GM12878 (cell line): ENCODE measurements at regions not wholly inside any gene's neighbourhood (a gene's known extent, or its start where the extent isn't known, plus 50 kb on each side); places are given as distances from the start of the nearest gene placed in this dataset.
A peak's percentile ranks its signal among the peaks of the same experiment; 100 is the strongest.

Experiments
- ATAC-seq: fragments of 200-7000 bp; cut with Tn5 transposase; 3 replicates; pipeline ENCODE4 v1.9.1; 2020; ENCODE audit warnings: mild to moderate bottlenecking, moderate library complexity
- BruUV-seq: library from RNA; stranded (reverse); fragments of 400-500 nt; replicated peaks from 2 replicates; lab custom pipeline; 2021; lab: Mats Ljungman, UMichigan
- CTCF ChIA-PET: fragments of 300-600 bp; sonication (Branson Sonifier 250); formaldehyde crosslinking; extraction: SDS; loops from one replicate; lab custom pipeline; 2021; ENCODE audit warnings: inconsistent platforms; lab: Yijun Ruan, JAX
- POLR2A ChIA-PET: fragments of 350-600 bp; formaldehyde crosslinking; extraction: SDS; loops from one replicate; lab custom pipeline; 2021; ENCODE audit warnings: inconsistent platforms; lab: Charles Lee
- RAD21 ChIA-PET: fragments of 300-600 bp; sonication (Branson Sonifier 250); formaldehyde crosslinking; loops from one replicate; lab custom pipeline; 2023; ENCODE audit warnings: antibody characterized with exemption; ENCODE audit not compliant: unreplicated experiment; lab: Charles Lee
- SMC1A ChIA-PET: fragments of 300-600 bp; sonication (Branson Sonifier 250); formaldehyde crosslinking; loops from one replicate; lab custom pipeline; 2023; ENCODE audit not compliant: unreplicated experiment, uncharacterized antibody; lab: Charles Lee
- DNase-seq: peaks from one replicate; pipeline ENCODE4 v3.0.0-alpha.2; 2011; ENCODE audit warnings: low read depth, low spot score
- FAIRE-seq: peaks from 3 replicates; lab custom pipeline; 2011; peaks lifted over from hg19 to GRCh38; lab: Jason Lieb, UNC
- H2AFZ ChIP-seq: 2 replicates; pipeline ENCODE4 v1.6.0; 2011; ENCODE audit warnings: low read depth, low read length, control low read depth; ENCODE audit not compliant: control insufficient read depth
- H3K27ac ChIP-seq: 2 replicates; pipeline ENCODE4 v1.5.1; 2011; ENCODE audit warnings: control low read depth; ENCODE audit not compliant: control insufficient read depth, insufficient read depth
- H3K27me3 ChIP-seq, 2 experiments: replicated peaks in 1 of 2; 2 replicates each; pipeline versions ENCODE4 v1.6.0 to v1.6.1; 2011; ENCODE audit warnings: low read length in 1 of 2; ENCODE audit not compliant: control insufficient read depth in 2 of 2, insufficient read depth in 2 of 2
- H3K36me3 ChIP-seq, 2 experiments: 2 replicates each; pipeline ENCODE4 v1.5.1; 2011; ENCODE audit warnings: low read length in 1 of 2; ENCODE audit not compliant: control insufficient read depth in 2 of 2, insufficient read depth in 2 of 2
- H3K4me1 ChIP-seq: 2 replicates; pipeline ENCODE4 v1.6.1; 2011; ENCODE audit warnings: mild to moderate bottlenecking, low read length, moderate library complexity, mixed read lengths; ENCODE audit not compliant: control insufficient read depth, insufficient read depth
- H3K4me2 ChIP-seq: 2 replicates; pipeline ENCODE4 v1.6.0; 2011; ENCODE audit warnings: control low read depth; ENCODE audit not compliant: control insufficient read depth, insufficient read depth
- H3K4me3 ChIP-seq: fragments of 200-600 bp; sonication (generic); 2 replicates; pipeline ENCODE4 v1.5.1; 2016
- H3K79me2 ChIP-seq: 2 replicates; pipeline ENCODE4 v1.6.0; 2011; ENCODE audit warnings: low read length; ENCODE audit not compliant: control insufficient read depth, insufficient read depth
- H3K9ac ChIP-seq: 2 replicates; pipeline ENCODE4 v1.8.0; 2011; ENCODE audit warnings: low read length, control low read depth, mixed read lengths; ENCODE audit not compliant: control insufficient read depth, insufficient read depth
- H3K9me3 ChIP-seq: replicated peaks from 3 replicates; pipeline ENCODE4 v1.5.1; 2011; ENCODE audit warnings: mild to moderate bottlenecking, low read length; ENCODE audit not compliant: control insufficient read depth, insufficient read depth
- H4K20me1 ChIP-seq: 2 replicates; pipeline ENCODE4 v1.6.0; 2011; ENCODE audit not compliant: control insufficient read depth, insufficient read depth
- ASH2L ChIP-seq: fragments of 300-600, 200-600 bp; sonication (generic); IDR thresholded peaks from 2 replicates; pipeline ENCODE4 v1.6.1; 2017; ENCODE audit warnings: low read depth, mild to moderate bottlenecking, borderline replicate concordance
- BACH1 ChIP-seq: fragments of 450-650 bp; IDR thresholded peaks from 2 replicates; pipeline ENCODE4 v1.6.1; 2017; ENCODE audit warnings: mild to moderate bottlenecking, borderline replicate concordance
- BHLHE40 ChIP-seq, 2 experiments: fragments of 450-650 bp in 1 of 2; IDR thresholded peaks; 2 replicates each; pipeline ENCODE4 v1.6.1; 2011 to 2017; ENCODE audit warnings: low read depth in 2 of 2, borderline replicate concordance in 1 of 2, improper control_type of control experiment in 1 of 2, low read length in 1 of 2, mild to moderate bottlenecking in 1 of 2
- CBFB ChIP-seq: IDR thresholded peaks from 2 replicates; pipeline ENCODE4 v1.6.1; 2016; ENCODE audit warnings: antibody characterized with exemption, low read depth
- ESRRA ChIP-seq: IDR thresholded peaks from 2 replicates; pipeline ENCODE4 v1.6.1; 2012; ENCODE audit warnings: mild to moderate bottlenecking, low read length, improper control_type of control experiment
- GATAD2B ChIP-seq: fragments of 450-650 bp; conservative IDR thresholded peaks from 2 replicates; pipeline ENCODE4 v1.6.1; 2017; ENCODE audit warnings: low read depth, mild to moderate bottlenecking, moderate library complexity
- IKZF2 ChIP-seq, 2 experiments: fragments of 450-650 bp; IDR thresholded peaks; 2 replicates each; pipeline ENCODE4 v1.6.1; 2017; ENCODE audit warnings: mild to moderate bottlenecking in 2 of 2, moderate library complexity in 2 of 2
- IRF4 ChIP-seq: IDR thresholded peaks from 2 replicates; pipeline ENCODE4 v1.6.1; 2011; ENCODE audit warnings: low read depth, low read length
- JUNB ChIP-seq: IDR thresholded peaks from 2 replicates; pipeline ENCODE4 v1.6.1; 2016; ENCODE audit warnings: antibody characterized with exemption, mild to moderate bottlenecking
- MTA2 ChIP-seq: fragments of 450-650 bp; IDR thresholded peaks from 2 replicates; pipeline ENCODE4 v1.6.1; 2016; ENCODE audit warnings: low read depth, mild to moderate bottlenecking, moderate library complexity
- NR2C1 ChIP-seq: fragments of 450-650 bp; IDR thresholded peaks from 2 replicates; pipeline ENCODE4 v1.6.1; 2017; ENCODE audit warnings: antibody characterized with exemption, mild to moderate bottlenecking, moderate library complexity
- NR2F1 ChIP-seq: fragments of 450-650 bp; conservative IDR thresholded peaks from 2 replicates; pipeline ENCODE4 v1.6.1; 2017; ENCODE audit warnings: mild to moderate bottlenecking
- PAX8 ChIP-seq: fragments of 450-650 bp; IDR thresholded peaks from 2 replicates; pipeline ENCODE4 v1.6.1; 2017; ENCODE audit warnings: mild to moderate bottlenecking, moderate library complexity
- RAD51 ChIP-seq: fragments of 450-650 bp; IDR thresholded peaks from 2 replicates; pipeline ENCODE4 v1.6.1; 2016; ENCODE audit warnings: moderate library complexity, mild to moderate bottlenecking, inconsistent platforms
- RBBP5 ChIP-seq: fragments of 200-600 bp; sonication (generic); conservative IDR thresholded peaks from 2 replicates; pipeline ENCODE4 v1.6.1; 2016
- RCOR1 ChIP-seq: conservative IDR thresholded peaks from 2 replicates; pipeline ENCODE4 v1.6.1; 2012; ENCODE audit warnings: low read depth, low read length, improper control_type of control experiment
- RUNX3 ChIP-seq: IDR thresholded peaks from 2 replicates; pipeline ENCODE4 v1.6.1; 2012; ENCODE audit warnings: low read length, inconsistent platforms
- SIX5 ChIP-seq: IDR thresholded peaks from 2 replicates; pipeline ENCODE4 v1.6.1; 2011; ENCODE audit warnings: mild to moderate bottlenecking, low read depth, low read length, moderate library complexity; ENCODE audit not compliant: severe bottlenecking
- WRNIP1 ChIP-seq: IDR thresholded peaks from 2 replicates; pipeline ENCODE4 v1.6.1; 2011; ENCODE audit warnings: low read depth, low read length, improper control_type of control experiment, borderline replicate concordance
- in situ Hi-C: fragments of 300-500 bp; cut with MboI; formaldehyde crosslinking; loops from 9 replicates; pipeline ENCODE4 v1.14.3; 2018; ENCODE audit warnings: mixed read lengths
- intact Hi-C: fragments of 100-400 bp; cut with micrococcal nuclease; formaldehyde crosslinking; loops from one replicate; pipeline ENCODE4 v1.14.2; 2022; ENCODE audit not compliant: unreplicated experiment
- TF ChIP-seq, protein P1 (sequence below): fragments of 450-650 bp; IDR thresholded peaks from 2 replicates; pipeline ENCODE4 v1.6.1; 2016; ENCODE audit warnings: mild to moderate bottlenecking
- TF ChIP-seq, protein P2 (sequence below): fragments of 450-650 bp; conservative IDR thresholded peaks from 2 replicates; pipeline ENCODE4 v1.6.1; 2017; ENCODE audit warnings: mild to moderate bottlenecking, moderate library complexity
- TF ChIP-seq, protein P3 (sequence below): IDR thresholded peaks from 2 replicates; pipeline ENCODE4 v1.6.1; 2012; ENCODE audit warnings: low read depth, low read length, improper control_type of control experiment
- TF ChIP-seq, protein P4 (sequence below): fragments of 450-650 bp; IDR thresholded peaks from 2 replicates; pipeline ENCODE4 v1.6.1; 2018; ENCODE audit warnings: mild to moderate bottlenecking, low read depth, moderate library complexity; ENCODE audit not compliant: partially characterized antibody

DNA sequence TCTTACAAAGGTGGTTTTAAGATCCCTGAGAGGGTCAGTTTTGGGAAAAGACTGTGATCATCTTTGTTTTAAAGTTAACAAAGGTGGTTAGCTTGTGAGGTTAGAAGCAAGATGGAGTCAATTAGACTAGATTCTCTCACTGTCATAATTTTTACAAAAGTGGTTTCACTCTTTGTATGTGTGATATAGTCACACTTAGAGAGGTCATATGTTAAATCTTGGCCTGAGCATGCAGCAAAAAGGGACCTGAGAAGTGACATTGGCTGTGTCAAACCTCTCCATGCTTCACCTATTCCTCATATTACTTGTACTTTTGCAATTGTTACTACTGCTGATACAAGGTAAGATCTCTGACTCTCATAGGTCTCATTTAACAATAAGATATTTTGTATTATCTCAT, 368.0 kb downstream of the TBC1D32 start:
- no TSS peak for BruUV-seq
- Histone ChIP-seq H3K4me1 (no peaks in the 10 kb centered on the region), H4K20me1 (no peaks in the 10 kb centered on the region), H2AFZ (no peak overlapping the region), H3K4me3 (no peak overlapping the region), H3K36me3 (no peaks in the 10 kb centered on the region), H3K79me2 (no peaks in the 10 kb centered on the region), H3K9ac (no peak overlapping the region), H3K27ac (no peak overlapping the region), H3K9me3 (no peaks in the 10 kb centered on the region), H3K27me3 (no peaks in the 10 kb centered on the region), H3K4me2 (no peak overlapping the region)
- RAD21 ChIA-PET, result no interaction called here
- in situ Hi-C loops, result no loop called here
- CTCF ChIA-PET, result no interaction called here
- POLR2A ChIA-PET, result no interaction called here
- FAIRE-seq (no peak), DNase-seq (no peak), ATAC-seq (peak; percentile 88)
- SMC1A ChIA-PET, result interaction anchor here (1.0 to 1.3 kb wide), 2 partner anchors 24 to 28 kb away, joined by 3 to 9 read pairs; no protein-coding TSS in a partner anchor
- intact Hi-C loops, result no loop called here
- TF ChIP-seq RAD51 (no peak), NR2F1 (peak; percentile 66), WRNIP1 (no peak), ASH2L (no peak), ESRRA (no peak), GATAD2B (no peak), RUNX3 (no peak), CBFB (no peak), BHLHE40 (IDR thresholded peaks at IDR 0.05; ENCODE audit: borderline replicate concordance in 1 of 2, low read depth in 2 of 2, low read length in 1 of 2) (peak in 1 of 2 experiments; percentile 43; a peak in 1 of 4 replicates), MTA2 (peak; percentile 64; the same call in 1 of the 2 replicates), PAX8 (no peak), SIX5 (no peak), IKZF2 (IDR thresholded peaks at IDR 0.05) (no peak), JUNB (no peak), IRF4 (no peak), BACH1 (0 out of 2 replicates have a peak, but pooled peaks have one; percentile 18), RCOR1 (no peak), RBBP5 (no peak), NR2C1 (no peak)
- TF ChIP-seq, protein P1, sequence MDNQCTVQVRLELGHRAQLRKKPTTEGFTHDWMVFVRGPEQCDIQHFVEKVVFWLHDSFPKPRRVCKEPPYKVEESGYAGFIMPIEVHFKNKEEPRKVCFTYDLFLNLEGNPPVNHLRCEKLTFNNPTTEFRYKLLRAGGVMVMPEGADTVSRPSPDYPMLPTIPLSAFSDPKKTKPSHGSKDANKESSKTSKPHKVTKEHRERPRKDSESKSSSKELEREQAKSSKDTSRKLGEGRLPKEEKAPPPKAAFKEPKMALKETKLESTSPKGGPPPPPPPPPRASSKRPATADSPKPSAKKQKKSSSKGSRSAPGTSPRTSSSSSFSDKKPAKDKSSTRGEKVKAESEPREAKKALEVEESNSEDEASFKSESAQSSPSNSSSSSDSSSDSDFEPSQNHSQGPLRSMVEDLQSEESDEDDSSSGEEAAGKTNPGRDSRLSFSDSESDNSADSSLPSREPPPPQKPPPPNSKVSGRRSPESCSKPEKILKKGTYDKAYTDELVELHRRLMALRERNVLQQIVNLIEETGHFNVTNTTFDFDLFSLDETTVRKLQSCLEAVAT, result no peak
- TF ChIP-seq, protein P2, sequence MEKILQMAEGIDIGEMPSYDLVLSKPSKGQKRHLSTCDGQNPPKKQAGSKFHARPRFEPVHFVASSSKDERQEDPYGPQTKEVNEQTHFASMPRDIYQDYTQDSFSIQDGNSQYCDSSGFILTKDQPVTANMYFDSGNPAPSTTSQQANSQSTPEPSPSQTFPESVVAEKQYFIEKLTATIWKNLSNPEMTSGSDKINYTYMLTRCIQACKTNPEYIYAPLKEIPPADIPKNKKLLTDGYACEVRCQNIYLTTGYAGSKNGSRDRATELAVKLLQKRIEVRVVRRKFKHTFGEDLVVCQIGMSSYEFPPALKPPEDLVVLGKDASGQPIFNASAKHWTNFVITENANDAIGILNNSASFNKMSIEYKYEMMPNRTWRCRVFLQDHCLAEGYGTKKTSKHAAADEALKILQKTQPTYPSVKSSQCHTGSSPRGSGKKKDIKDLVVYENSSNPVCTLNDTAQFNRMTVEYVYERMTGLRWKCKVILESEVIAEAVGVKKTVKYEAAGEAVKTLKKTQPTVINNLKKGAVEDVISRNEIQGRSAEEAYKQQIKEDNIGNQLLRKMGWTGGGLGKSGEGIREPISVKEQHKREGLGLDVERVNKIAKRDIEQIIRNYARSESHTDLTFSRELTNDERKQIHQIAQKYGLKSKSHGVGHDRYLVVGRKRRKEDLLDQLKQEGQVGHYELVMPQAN, result no peak
- TF ChIP-seq, protein P3, sequence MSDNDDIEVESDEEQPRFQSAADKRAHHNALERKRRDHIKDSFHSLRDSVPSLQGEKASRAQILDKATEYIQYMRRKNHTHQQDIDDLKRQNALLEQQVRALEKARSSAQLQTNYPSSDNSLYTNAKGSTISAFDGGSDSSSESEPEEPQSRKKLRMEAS, result no peak
- TF ChIP-seq, protein P4, sequence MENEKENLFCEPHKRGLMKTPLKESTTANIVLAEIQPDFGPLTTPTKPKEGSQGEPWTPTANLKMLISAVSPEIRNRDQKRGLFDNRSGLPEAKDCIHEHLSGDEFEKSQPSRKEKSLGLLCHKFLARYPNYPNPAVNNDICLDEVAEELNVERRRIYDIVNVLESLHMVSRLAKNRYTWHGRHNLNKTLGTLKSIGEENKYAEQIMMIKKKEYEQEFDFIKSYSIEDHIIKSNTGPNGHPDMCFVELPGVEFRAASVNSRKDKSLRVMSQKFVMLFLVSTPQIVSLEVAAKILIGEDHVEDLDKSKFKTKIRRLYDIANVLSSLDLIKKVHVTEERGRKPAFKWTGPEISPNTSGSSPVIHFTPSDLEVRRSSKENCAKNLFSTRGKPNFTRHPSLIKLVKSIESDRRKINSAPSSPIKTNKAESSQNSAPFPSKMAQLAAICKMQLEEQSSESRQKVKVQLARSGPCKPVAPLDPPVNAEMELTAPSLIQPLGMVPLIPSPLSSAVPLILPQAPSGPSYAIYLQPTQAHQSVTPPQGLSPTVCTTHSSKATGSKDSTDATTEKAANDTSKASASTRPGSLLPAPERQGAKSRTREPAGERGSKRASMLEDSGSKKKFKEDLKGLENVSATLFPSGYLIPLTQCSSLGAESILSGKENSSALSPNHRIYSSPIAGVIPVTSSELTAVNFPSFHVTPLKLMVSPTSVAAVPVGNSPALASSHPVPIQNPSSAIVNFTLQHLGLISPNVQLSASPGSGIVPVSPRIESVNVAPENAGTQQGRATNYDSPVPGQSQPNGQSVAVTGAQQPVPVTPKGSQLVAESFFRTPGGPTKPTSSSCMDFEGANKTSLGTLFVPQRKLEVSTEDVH, result no peak
